ENCODE measurements at regions not wholly inside any gene's neighbourhood (a gene's known extent, or its start where the extent isn't known, plus 50 kb on each side); places are given as distances from the start of the nearest gene placed in this dataset.

DNA sequence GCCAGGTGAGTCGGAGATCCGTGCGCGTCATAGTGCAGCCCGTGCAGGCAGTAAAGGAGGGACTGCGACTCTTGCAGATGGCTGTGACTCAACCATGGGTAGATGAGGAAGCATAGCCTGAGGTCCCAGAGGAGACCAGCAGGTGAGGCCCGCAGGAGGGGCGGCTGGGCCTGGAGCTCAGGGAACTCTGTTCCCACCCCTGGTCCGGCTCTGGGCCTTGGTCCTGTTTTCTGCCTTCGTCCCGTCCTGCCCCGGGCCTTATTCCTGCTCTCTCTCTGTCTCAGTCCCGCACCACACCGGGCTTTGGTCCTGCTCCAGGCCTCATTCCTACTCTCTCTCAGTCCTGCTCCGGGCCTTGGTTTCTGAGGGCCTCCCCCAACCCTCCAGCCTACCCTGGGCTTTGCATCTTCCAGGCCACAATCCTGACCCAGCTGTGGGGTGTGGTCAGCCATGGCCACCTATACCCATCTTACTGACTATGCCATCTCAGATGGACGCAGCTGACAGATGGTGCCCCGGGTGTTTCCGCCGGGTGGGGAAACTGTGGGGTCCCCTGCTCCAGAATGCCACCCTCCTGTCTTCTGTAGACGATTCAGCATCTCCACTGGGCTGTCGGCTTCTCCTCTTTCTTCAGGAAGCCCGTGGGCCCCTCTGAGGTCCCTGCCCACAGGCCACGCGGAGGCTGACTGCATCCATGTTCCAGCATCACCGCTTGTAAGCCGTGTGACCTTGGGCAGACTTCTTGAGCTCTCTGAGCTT, 1134.1 kb downstream of the BRD1 start:
- intact Hi-C loops (cut with DNase I), result no loop called here
- DNase-seq, result peak; percentile 29

DNA sequence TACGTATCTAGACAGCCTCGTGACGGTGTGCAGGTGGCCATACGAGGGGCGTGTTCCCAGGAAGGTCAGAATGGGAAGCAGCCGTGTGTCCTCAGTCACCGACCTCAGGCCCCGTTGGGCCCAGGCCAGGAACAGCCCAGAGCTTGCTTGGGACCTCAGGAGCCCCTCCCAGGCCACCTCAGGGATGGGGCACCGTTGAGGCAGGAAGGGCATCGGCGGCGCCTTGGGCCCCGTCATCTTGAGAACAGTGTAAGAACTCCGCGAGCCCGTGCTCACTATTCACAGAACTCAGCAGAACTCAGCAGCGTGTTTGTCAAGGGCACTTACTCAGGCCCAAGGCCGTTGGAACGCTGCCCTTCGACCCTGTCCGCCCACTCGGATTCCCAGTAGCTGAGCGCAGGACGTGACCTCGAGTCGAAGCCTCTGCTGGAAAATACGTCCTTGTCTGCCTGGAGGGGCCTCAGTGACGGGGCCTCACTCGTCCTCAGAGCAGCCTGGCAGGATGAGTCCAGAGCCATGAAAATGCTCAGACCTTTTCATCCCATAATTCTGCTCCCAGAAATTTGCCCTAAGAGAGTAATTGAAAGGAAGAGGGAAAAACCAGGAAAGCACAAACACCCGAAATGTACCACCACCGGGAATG, 1134.8 kb downstream of the BRD1 start:
- no peak for ATAC-seq (ENCODE audit: poor library complexity)
- peak; percentile 31 for DNase-seq
- intact Hi-C loops (cut with DNase I), result no loop called here

More for the DNA sequence above, 1134.1 kb downstream of the BRD1 start:
- no peak for ATAC-seq (ENCODE audit: poor library complexity)

DNA sequence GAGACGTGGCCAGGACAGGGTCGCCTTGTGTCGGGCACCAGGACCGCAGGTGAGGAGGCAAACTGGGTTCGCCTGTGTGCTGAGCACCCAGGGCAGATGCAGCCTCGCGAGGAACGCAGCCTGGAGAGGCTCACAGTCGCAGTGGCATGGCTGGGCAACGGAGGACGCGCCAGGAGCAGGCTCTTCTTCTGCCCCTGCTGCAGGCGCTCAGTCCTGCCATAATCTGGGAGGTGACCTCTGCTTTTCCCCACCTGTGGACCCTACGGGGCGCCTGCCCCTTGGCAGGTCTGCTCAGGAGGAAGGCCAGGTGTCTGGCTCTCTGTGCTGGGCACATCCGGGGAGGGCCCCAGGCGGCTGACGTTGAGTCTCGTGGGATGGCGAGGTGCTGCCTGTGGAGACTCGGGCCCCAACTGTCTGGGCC, 1136.2 kb downstream of the BRD1 start:
- no peak for ATAC-seq (ENCODE audit: poor library complexity)
- intact Hi-C loops (cut with DNase I), result no loop called here
- peak; percentile 33 for DNase-seq

DNA sequence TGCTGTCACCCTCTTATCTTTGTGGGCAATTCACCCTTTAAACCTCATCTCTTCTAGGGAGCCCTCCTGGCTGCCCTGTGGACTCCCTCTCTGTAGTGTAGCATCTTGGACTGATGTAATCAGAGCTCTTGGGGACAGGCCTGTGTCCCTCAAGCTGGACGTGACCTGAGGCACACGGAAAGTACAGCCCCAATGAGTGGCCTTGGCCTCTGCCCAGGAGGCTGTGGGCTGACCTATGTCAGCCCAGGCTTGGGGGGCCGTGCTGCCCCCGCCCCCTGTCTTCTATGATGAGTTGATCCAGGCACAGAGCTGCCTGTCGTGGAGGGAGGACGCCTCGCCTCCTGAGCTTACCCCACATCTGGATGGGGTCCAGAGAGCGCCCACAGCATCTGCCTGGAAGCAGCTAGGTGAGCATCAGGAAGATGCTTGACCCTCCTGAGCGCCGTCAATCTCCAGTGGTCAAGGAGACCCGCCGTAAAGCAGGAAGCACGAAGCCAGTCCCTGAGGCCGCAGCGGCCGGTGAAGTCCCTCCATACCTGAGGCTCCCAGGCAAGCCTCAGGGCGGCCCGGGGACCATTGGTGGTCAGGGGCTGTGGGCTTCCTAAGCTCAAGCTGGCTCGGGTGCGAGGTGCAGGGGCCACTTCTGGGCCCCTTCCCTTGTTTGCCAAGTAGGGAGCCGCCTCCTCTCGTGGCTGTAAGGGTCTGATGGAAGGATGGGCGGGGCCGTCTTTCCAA, 1136.9 kb downstream of the BRD1 start:
- DNase-seq, result no peak
- intact Hi-C loops (cut with DNase I), result no loop called here
- no peak for ATAC-seq (ENCODE audit: poor library complexity)

DNA sequence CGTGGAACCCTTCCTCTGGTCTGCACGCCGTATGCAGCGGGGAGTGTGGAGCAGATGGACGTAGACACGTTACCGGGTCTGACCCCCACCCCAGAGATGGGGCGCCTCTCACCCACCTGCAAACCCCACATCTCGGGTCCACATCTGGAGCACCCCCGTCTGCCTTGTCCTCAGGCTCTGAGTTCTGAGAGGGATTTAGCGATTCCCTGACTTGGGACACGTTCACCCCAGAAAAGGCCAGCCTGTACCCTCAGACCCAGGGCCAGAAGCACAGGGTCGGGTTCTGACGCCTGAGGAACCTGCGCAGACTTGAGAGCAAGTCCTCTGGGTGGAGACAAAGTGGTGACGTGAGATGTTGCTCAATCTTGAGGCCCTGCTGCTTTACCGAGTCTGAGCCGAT, 1138.5 kb downstream of the BRD1 start:
- DNase-seq, result peak; percentile 20
- intact Hi-C loops (cut with DNase I), result no loop called here
- no peak for ATAC-seq (ENCODE audit: poor library complexity)

DNA sequence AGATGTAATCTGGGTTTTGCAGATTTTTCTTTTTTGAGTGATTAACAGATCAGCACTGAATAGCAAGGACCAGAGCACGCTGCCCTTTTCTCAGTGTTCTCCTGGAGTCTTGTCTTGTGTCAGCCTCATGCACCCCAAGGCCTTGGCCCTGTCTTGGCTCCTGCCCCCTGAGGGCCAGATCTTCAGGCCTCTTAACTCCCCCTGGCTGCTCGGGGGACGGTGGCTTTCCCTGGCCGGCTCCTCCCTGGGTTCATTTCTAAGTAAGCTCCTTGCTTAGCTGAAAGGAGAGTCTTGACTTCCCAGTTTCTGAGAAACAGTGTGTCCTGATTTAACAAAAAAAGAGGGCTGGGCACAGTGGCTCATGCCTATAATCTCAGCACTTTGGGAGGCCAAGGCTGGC, 1139.3 kb downstream of the BRD1 start:
- intact Hi-C loops (cut with DNase I), result no loop called here
- no peak for DNase-seq
- ATAC-seq (ENCODE audit: poor library complexity), result no peak

DNA sequence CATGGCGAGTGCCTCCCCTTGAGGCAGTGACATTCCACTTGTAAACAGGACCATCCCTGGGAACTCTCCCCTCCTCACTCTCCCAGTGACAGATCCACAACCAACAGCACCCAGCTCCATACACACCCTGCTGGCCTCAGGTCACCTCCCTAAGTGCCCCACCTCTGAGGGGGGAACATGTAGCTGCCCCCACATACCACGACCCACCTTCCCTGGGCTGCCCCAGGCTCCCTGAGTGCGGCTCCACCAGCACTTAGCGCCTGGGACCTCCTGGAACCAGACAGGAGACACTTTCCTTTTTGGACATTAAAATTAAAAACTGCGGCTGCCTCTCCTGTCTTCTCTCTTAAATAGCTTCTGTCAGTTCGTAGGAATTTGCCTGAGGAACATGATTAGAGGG, 1140.1 kb downstream of the BRD1 start:
- no peak for ATAC-seq (ENCODE audit: poor library complexity)
- no peak for DNase-seq
- intact Hi-C loops (cut with DNase I), result no loop called here

DNA sequence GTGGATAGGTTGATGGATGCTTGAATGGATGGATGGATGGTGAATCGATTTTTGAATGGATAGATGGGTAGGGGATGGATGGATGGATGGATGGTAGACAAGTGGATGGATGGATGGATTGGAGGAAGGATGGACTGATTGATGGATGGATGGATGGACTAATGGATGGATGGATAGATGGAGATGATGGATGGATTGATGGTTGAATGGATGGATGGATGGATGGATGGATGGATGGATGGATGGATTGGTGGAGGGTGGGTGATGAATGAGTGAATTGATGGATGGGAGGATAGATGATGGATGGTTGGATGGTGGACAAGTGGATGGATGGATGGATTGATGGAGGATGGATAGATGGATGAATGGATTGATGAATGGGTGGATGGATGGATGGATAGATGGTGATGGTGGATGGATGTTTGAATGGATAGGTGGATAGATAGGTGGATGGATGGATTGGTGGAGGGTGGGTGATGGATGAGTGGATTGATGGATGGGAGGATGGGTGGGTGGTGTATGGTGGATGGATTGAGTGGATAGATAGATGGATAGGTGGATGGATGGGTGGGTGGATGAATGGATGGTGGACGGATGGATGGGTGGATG, 1140.9 kb downstream of the BRD1 start:
- intact Hi-C loops (cut with DNase I), result no loop called here
- DNase-seq (no peak), ATAC-seq (ENCODE audit: poor library complexity) (no peak)

DNA sequence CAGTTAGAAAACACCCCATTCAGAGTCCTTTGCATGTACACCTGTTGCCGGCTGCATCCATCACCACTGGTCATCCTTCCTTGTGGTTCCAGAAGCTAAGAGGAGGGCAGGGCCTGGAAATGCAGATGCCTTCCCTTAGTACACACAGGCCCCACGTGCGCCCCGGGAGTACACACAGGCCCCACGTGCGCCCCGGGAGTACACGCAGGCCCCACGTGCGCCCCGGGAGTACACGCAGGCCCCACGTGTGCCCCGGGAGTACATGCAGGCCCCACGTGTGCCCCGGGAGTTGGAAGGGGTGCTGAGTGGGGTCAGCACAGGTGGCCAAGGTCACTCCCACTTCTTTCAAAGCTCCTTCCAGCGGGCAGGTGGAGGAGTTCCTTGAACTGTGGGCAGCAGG, 1141.9 kb downstream of the BRD1 start:
- no peak for ATAC-seq (ENCODE audit: poor library complexity)
- intact Hi-C loops (cut with DNase I), result no loop called here
- DNase-seq, result no peak

DNA sequence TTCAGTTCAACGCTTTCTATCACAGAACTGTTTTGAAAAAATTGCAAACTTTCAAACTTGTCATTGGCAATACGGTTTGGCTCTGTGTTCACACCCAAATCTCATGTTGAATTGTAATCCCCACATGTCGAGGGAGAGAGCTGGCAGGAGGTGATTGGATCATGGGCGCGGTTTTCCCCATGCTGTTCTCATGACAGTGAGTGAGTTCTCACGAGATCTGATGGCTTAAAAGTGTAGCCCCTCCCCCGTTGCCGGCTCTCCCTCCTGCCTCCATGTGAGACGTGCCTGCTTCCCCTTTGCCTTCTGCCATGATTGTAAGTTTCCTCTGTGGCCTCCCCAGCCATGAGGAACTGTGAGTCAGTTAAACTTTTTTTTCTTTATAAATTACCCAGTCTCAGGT, 1144.0 kb downstream of the BRD1 start:
- intact Hi-C loops (cut with DNase I), result no loop called here
- DNase-seq (peak; percentile 6), ATAC-seq (ENCODE audit: poor library complexity) (no peak)

DNA sequence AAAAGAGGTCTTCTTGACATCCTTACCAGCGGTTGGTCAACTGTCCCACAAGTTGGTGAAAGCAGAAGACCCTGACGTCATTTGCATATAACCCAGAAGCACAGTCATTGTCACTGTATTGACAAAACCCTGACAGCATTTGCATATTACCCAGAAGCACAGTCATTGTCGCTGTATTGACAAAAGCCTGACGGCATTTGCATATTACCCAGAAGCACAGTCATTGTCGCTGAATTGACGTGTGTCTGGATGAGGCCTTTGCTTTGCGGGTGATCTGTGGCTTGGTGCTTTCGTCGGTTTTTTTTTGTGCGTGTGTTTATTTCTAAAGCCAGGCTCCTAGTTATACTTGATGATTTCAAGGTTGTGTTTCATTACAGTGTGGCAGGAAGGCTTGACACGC, 1145.2 kb downstream of the BRD1 start:
- intact Hi-C loops (cut with DNase I), result no loop called here
- ATAC-seq (ENCODE audit: poor library complexity), result no peak
- DNase-seq, result no peak

DNA sequence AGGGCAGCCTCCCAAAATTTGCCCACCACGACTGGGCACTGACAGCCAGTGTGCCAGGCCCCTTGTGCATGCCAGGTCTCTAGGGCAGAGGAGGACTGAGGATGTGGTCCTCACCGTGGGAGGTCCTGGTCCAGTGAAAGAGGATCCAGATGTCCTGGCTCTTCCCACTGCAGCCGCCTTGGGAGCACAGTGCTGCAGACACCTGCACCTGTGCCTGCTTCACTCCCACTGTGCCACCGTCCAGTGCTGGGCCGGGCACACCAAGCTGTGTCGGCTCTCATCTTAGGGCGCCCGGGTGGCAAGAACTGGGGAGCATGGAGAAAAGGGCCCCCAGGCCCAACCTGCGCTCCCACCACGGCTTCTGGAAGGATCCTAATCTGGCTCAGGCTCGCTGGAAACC, 1147.1 kb downstream of the BRD1 start:
- DNase-seq (peak; percentile 27), ATAC-seq (ENCODE audit: poor library complexity) (no peak)
- intact Hi-C loops (cut with DNase I), result no loop called here

DNA sequence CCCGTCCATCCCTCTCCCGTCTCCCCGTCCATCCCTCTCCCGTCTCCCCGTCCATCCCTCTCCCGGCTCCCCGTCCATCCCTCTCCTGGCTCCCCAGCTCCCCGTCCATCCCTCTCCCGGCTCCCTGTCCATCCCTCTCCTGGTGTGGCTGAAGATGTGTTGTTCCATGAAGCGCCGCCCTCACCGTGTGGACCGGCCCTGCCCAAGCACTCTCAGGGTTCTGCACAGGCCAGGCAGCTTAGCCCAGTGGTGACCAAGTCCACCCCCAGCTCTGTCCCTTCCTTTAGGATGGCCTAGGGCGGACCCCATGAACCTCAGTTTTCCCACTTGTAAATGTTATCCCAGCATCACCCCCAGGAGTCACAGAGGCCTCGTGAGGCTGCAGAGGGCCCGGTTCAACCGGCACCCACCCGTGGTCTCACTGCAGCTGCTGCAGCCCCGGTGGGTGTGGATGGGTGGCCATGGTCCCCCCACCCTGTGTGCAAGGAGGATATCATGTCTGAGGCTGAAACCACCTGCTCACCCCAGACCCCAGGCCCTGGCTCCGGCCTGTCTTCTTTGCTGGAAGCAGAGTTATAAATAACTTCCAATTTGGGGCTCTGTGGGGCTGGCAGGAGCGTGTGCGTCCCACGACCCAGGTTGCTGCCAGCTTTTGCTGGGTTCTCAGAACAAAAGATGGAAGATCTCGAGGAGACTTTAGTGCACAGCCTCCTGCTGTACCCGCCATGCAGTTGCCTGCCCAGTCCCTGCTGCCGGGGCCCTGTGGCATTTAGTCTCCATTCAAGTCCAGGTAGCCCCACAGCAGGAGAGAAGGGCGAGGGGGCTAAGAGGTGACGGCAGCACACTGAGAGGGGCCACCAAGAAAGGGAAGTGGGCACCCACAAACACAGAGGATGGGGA, 1147.8 kb downstream of the BRD1 start:
- ATAC-seq (ENCODE audit: poor library complexity) (no peak), DNase-seq (peak; percentile 36)
- intact Hi-C loops (cut with DNase I), result no loop called here

DNA sequence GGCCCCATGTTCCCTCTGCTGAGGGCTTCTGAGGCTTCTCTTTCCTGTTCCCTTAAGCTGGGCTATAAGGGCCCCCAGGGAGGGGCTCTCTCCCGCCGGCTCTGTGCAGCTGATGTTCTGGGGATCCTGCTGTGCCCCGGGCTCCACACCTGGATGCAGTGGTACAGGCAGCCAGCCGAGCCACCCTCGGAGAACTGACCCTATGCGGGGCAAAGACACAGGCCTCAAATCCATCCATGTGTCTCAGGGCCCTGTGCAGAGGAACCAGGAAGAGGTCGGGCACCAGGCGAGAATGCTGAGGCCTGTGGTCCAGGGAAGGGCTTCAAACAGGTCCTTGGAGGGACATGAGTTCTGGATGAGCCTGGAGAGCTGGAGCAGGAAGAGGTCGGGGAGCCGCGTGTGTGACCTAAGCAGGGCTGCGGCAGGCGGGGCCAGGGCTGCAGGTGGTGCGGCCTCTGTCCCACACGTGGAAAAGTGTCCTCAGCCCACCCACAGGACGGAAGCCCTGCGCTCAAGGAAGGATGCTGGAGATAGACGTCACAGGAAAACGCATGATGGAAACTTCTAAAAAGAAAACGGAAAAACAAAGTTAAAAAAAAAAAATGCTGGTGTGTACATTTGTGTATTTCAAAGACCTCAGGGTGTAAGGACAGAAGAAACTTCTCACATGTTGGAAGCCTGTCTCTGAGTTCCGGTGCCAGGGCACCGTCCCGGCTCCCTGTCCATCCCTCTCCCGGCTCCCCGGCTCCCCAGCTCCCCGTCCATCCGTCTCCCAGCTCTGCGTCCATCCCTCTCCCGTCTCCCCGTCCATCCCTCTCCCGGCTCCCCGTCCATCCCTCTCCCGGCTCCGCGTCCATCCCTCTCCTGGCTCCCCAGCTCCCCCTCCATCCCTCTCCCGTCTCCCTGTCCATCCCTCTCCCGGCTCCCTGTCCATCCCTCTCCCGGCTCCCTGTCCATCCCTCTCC, 1149.2 kb downstream of the BRD1 start:
- peak; percentile 36 for DNase-seq
- ATAC-seq (ENCODE audit: poor library complexity), result no peak
- intact Hi-C loops (cut with DNase I), result no loop called here

DNA sequence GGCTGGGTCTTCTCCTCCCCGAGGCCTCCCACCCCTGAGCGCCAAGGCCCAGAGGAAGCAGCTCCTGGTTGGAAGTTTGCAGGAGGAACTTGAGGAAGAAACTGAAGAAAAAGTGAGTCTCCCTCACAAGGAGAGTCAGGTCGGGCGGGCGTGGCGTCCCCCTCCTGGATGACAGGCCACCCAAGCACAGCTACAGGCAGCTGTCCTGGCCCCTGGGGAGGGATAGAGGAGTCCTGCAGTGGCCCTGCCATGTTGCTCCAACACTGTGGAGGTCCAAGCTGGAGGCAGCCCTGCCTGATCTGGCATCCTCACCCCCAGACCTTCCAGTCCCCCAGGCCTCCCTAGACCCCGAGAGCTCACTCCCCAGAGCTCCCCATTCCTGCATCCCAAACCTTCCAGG, 1150.1 kb downstream of the BRD1 start:
- ATAC-seq (ENCODE audit: poor library complexity), result no peak
- peak; percentile 20 for DNase-seq
- intact Hi-C loops (cut with DNase I), result no loop called here

DNA sequence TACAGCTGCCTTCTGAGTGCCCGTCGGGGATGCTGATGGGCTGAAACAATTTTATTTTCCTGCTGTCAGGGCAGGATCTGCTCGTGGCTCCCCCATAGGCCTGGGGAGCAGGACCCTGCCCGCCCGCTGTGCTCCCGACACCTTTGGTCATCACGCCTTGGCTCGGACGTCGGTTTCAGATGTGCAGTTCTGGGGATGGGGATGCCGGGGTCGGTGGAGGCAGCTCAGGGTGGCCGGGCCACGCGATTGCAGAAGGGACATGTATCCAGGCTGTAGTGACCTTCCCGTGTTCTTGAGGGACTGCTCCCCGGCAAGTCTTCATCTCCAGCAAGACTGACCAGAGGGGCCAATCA, 1150.5 kb downstream of the BRD1 start:
- peak; percentile 26 for DNase-seq
- no peak for ATAC-seq (ENCODE audit: poor library complexity)
- intact Hi-C loops (cut with DNase I), result no loop called here

DNA sequence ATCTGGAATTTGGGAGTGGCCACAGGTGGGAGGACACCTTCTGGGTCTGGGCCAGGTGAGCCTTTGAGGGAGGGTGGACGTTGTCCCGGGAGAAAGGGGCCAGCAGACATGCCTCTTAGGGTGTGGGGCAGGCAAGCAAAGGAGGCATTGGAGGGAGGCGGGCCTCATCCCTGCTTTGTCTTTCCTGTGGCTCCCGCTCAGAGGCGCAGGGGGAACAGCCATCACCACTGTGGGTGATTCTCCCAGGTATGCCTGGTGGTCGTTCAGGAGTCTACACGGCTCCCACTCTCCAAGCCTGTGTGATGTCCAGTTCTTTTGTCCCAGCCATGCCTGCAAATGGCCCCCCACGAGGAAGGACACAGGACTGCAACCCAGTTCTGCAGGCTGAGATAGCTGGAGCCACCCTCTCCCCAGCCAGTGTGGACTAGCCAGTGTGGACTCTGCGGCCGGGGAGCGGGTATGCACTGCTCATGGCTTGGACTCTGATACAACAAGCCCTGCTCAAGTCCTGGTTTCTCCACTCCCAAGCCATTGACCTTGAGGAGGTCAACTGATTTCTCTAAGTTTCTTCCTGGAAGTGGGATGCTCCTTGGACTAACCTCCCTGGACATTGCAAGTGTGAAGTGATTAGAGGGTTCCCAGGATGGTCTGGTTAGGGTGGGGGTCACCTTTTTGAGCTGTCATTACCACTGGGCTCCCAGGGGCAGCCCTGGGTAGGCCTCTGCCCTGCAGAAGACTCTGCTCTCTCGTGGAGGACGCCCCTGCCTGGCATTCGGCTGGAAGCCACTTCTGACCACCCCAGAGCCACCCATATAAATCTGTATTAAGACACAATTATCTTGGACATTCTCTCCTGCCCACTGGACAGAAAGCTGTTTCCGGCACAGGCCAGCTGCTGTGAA, 1151.2 kb downstream of the BRD1 start:
- intact Hi-C loops (cut with DNase I), result no loop called here
- peak; percentile 24 for DNase-seq
- ATAC-seq (ENCODE audit: poor library complexity), result no peak
